H9 (cell line): ENCODE measurements at regions not wholly inside any gene's neighbourhood (a gene's known extent, or its start where the extent isn't known, plus 50 kb on each side); places are given as distances from the start of the nearest gene placed in this dataset.
A peak's percentile ranks its signal among the peaks of the same experiment; 100 is the strongest.

Source experiments
- DNase-seq: peaks from one replicate; pipeline ENCODE4 v3.0.0-alpha.2; 2017
- H2AFZ ChIP-seq: one replicate; pipeline ENCODE4 v1.6.1; 2013; ENCODE audit warnings: mild to moderate bottlenecking, low read length, control low read depth, moderate library complexity
- H2AK5ac ChIP-seq: 2 replicates; pipeline ENCODE4 v1.6.1; 2013; ENCODE audit warnings: low read length, control low read depth, mixed read lengths; ENCODE audit not compliant: insufficient read length
- H2BK120ac ChIP-seq: one replicate; pipeline ENCODE4 v1.6.1; 2013; ENCODE audit warnings: low read depth, mild to moderate bottlenecking, low read length, control low read depth, inconsistent platforms; ENCODE audit not compliant: poor library complexity, severe bottlenecking
- H2BK12ac ChIP-seq: 2 replicates; pipeline ENCODE4 v1.6.1; 2013; ENCODE audit warnings: low read length, control low read depth, mixed read lengths, low read depth; ENCODE audit not compliant: insufficient read length
- H2BK15ac ChIP-seq: 2 replicates; pipeline ENCODE4 v1.6.1; 2013; ENCODE audit warnings: low read depth, low read length, control low read depth
- H2BK20ac ChIP-seq: one replicate; pipeline ENCODE4 v1.6.1; 2013; ENCODE audit warnings: low read depth, mild to moderate bottlenecking, low read length, control low read depth, inconsistent platforms; ENCODE audit not compliant: poor library complexity, severe bottlenecking
- H2BK5ac ChIP-seq: 2 replicates; pipeline ENCODE4 v1.6.1; 2013; ENCODE audit warnings: low read length, control low read depth, mixed read lengths; ENCODE audit not compliant: insufficient read length
- H3K14ac ChIP-seq: 2 replicates; pipeline ENCODE4 v1.6.1; 2013; ENCODE audit warnings: low read length, control low read depth; ENCODE audit not compliant: insufficient read depth
- H3K18ac ChIP-seq: 2 replicates; pipeline ENCODE4 v1.6.1; 2013; ENCODE audit warnings: low read depth, mild to moderate bottlenecking, mixed read lengths, low read length, control low read depth; ENCODE audit not compliant: insufficient read length
- H3K23ac ChIP-seq: 2 replicates; pipeline ENCODE4 v1.6.1; 2013; ENCODE audit warnings: low read length, control low read depth, mixed read lengths, low read depth; ENCODE audit not compliant: insufficient read length
- H3K23me2 ChIP-seq: 2 replicates; pipeline ENCODE4 v1.6.1; 2013; ENCODE audit warnings: low read depth, mild to moderate bottlenecking, mixed read lengths, low read length, control low read depth; ENCODE audit not compliant: insufficient read length, poor library complexity, severe bottlenecking
- H3K27ac ChIP-seq: 2 replicates; pipeline ENCODE4 v1.5.1; 2013; ENCODE audit warnings: low read length, control low read depth, mixed read lengths, low read depth; ENCODE audit not compliant: insufficient read length
- H3K27me3 ChIP-seq: 2 replicates; pipeline ENCODE4 v1.6.1; 2013; ENCODE audit warnings: low read length, control low read depth, inconsistent platforms; ENCODE audit not compliant: insufficient read depth
- H3K4ac ChIP-seq: 2 replicates; pipeline ENCODE4 v1.6.1; 2013; ENCODE audit warnings: low read depth, mild to moderate bottlenecking, control low read depth, inconsistent platforms, low read length, moderate library complexity
- H3K4me1 ChIP-seq: 2 replicates; pipeline ENCODE4 v1.6.1; 2013; ENCODE audit warnings: low read length, control low read depth, inconsistent platforms; ENCODE audit not compliant: insufficient read depth
- H3K4me2 ChIP-seq: 2 replicates; pipeline ENCODE4 v1.6.1; 2013; ENCODE audit warnings: low read length, control low read depth, mixed read lengths; ENCODE audit not compliant: insufficient read length, insufficient read depth
- H3K56ac ChIP-seq: 2 replicates; pipeline ENCODE4 v1.6.1; 2013; ENCODE audit warnings: low read depth, mild to moderate bottlenecking, mixed read lengths, low read length, control low read depth; ENCODE audit not compliant: insufficient read length
- H3K79me1 ChIP-seq: 2 replicates; pipeline ENCODE4 v1.6.1; 2013; ENCODE audit warnings: low read depth, mild to moderate bottlenecking, moderate library complexity, low read length, control low read depth, inconsistent platforms; ENCODE audit not compliant: insufficient read depth, poor library complexity, severe bottlenecking
- H3K79me2 ChIP-seq: 2 replicates; pipeline ENCODE4 v1.6.1; 2013; ENCODE audit warnings: low read length, control low read depth, inconsistent platforms; ENCODE audit not compliant: insufficient read depth
- H3K9ac ChIP-seq: 2 replicates; pipeline ENCODE4 v1.6.1; 2013; ENCODE audit warnings: low read length, control low read depth, mixed read lengths; ENCODE audit not compliant: insufficient read length; ENCODE audit errors: extremely low read depth
- H3K9me3 ChIP-seq: one replicate; pipeline ENCODE4 v1.6.1; 2013; ENCODE audit warnings: low read depth, low read length, inconsistent platforms; ENCODE audit not compliant: control insufficient read depth
- H3T11ph ChIP-seq: one replicate; pipeline ENCODE4 v1.6.1; 2013; ENCODE audit warnings: mild to moderate bottlenecking, low read length, control low read depth, inconsistent platforms
- H4K20me1 ChIP-seq: one replicate; pipeline ENCODE4 v1.6.1; 2013; ENCODE audit not compliant: control insufficient read depth, insufficient read length, insufficient read depth
- H4K5ac ChIP-seq: 2 replicates; pipeline ENCODE4 v1.6.1; 2013; ENCODE audit warnings: low read depth, mild to moderate bottlenecking, mixed read lengths, low read length, control low read depth; ENCODE audit not compliant: insufficient read length
- H4K8ac ChIP-seq: replicated peaks from 2 replicates; pipeline ENCODE4 v1.6.1; 2013; ENCODE audit warnings: low read length, control low read depth, mixed read lengths, low read depth; ENCODE audit not compliant: insufficient read length
- H4K91ac ChIP-seq: 2 replicates; pipeline ENCODE4 v1.6.1; 2013; ENCODE audit warnings: low read depth, mild to moderate bottlenecking, moderate library complexity, mixed read lengths, low read length, control low read depth; ENCODE audit not compliant: insufficient read length
- H3K27ac Mint-ChIP-seq, 3 experiments: 2 replicates in 2 of 3; 3 replicates in 1 of 3; pipeline ENCODE4 v1.8.0; 2020 to 2021; ENCODE audit warnings: mixed read lengths in 3 of 3, mild to moderate bottlenecking in 1 of 3, moderate library complexity in 1 of 3
- H3K27me3 Mint-ChIP-seq: 2 replicates; pipeline ENCODE4 v1.8.0; 2021; ENCODE audit warnings: low read depth, mild to moderate bottlenecking, moderate library complexity, mixed read lengths
- H3K36me3 Mint-ChIP-seq, 3 experiments: 2 replicates in 2 of 3; 3 replicates in 1 of 3; pipeline ENCODE4 v1.8.0; 2020 to 2021; ENCODE audit warnings: low read depth in 3 of 3, mixed read lengths in 3 of 3; ENCODE audit not compliant: insufficient read depth in 1 of 3
- H3K4me1 Mint-ChIP-seq, 2 experiments: 2 replicates each; pipeline ENCODE4 v1.8.0; 2020; ENCODE audit warnings: mixed read lengths in 2 of 2
- H3K4me3 Mint-ChIP-seq, 2 experiments: 2 replicates in 1 of 2; 3 replicates in 1 of 2; pipeline ENCODE4 v1.8.0; 2020 to 2021; ENCODE audit warnings: mild to moderate bottlenecking in 2 of 2, mixed read lengths in 2 of 2, moderate library complexity in 1 of 2
- H3K9me3 Mint-ChIP-seq, 2 experiments: 2 replicates in 1 of 2; 3 replicates in 1 of 2; pipeline ENCODE4 v1.8.0; 2020; ENCODE audit warnings: mild to moderate bottlenecking in 2 of 2, mixed read lengths in 2 of 2, moderate library complexity in 1 of 2
- CTCF ChIP-seq: fragments of 200-600 bp; sonication (generic); conservative IDR thresholded peaks from 3 replicates; pipeline ENCODE4 v1.8.0; 2021; ENCODE audit warnings: antibody characterized with exemption, mild to moderate bottlenecking
- WGBS: extraction: QIAGEN DNeasy Blood & Tissue Kit; methylation state at CpG from one replicate; pipeline ENCODE4 v1.1.7; 2013; ENCODE audit warnings: missing lambda C conversion rate, low lambda C conversion rate, mixed read lengths; ENCODE audit not compliant: insufficient read length; ENCODE audit errors: extremely low coverage; 5-methylcytosine and 5-hydroxymethylcytosine counted together

GRCh38 chr4:149923736-149924135 lies 108.1 kb upstream of the IQCM start:
- Histone ChIP-seq H2BK5ac (no peak overlapping the region), H2BK12ac (no peak overlapping the region), H3K27me3 (no peaks in the 10 kb centered on the region), H4K91ac (no peak overlapping the region), H3K23me2 (no peaks in the 10 kb centered on the region), H3K14ac (no peak overlapping the region), H3K79me1 (no peaks in the 10 kb centered on the region), H2BK20ac (no peak overlapping the region), H2BK15ac (no peak overlapping the region), H3K4me2 (no peak overlapping the region), H2AK5ac (no peak overlapping the region), H4K5ac (no peak overlapping the region), H2AFZ (no peak overlapping the region), H2BK120ac (no peak overlapping the region), H4K20me1 (no peaks in the 10 kb centered on the region), H3K27ac (no peak overlapping the region), H3K9ac (no peak overlapping the region), H3K79me2 (no peaks in the 10 kb centered on the region), H3K4me1 (no peaks in the 10 kb centered on the region), H3K4ac (no peak overlapping the region), H3T11ph (no peak overlapping the region), H3K23ac (no peak overlapping the region), H3K9me3 (no peaks in the 10 kb centered on the region), H3K18ac (no peak overlapping the region), H4K8ac (no peak overlapping the region), H3K56ac (no peak overlapping the region)
- Mint-ChIP-seq H3K4me1 (peaks cover 4 to 6% of the 10 kb centered on the region in 2 experiments), H3K27ac (no peak overlapping the region), H3K4me3 (no peak overlapping the region), H3K36me3 (no peaks in the 10 kb centered on the region), H3K9me3 (no peaks in the 10 kb centered on the region), H3K27me3 (no peaks in the 10 kb centered on the region)
- no CpG with 5 or more reads among the region's 6 CpGs for WGBS
- peak; percentile 27 for DNase-seq
- peak; percentile 43; the same call in 2 of the 3 replicates for TF ChIP-seq CTCF
